ENCODE measurements at regions not wholly inside any gene's neighbourhood (a gene's known extent, or its start where the extent isn't known, plus 50 kb on each side); places are given as distances from the start of the nearest gene placed in this dataset.

- H3K36me3 ChIP-seq (ENCODE audit: control insufficient read depth in 2 of 2, extremely low read depth in 1 of 2, insufficient read depth in 1 of 2, low read length in 1 of 2), result no peaks in the 10 kb centered on the region
- no peaks in the 10 kb centered on the region for H3K9me3 ChIP-seq
- Mint-ChIP-seq H3K4me1 (no peaks in the 10 kb centered on the region), H3K36me3 (no peaks in the 10 kb centered on the region), H3K27me3 (no peaks in the 10 kb centered on the region), H3K9me3 (peaks cover 0 to 11% (median 0%) of the 10 kb centered on the region in 3 donors), H3K4me3 (no peak overlapping the region), H3K27ac (no peak overlapping the region)
- WGBS (ENCODE audit: insufficient coverage), result no CpG with 5 or more reads among the region's 1 CpG
- no peak overlapping the region for H3K4me3 ChIP-seq (ENCODE audit: control insufficient read depth in 1 of 2, extremely low read depth in 1 of 2, low read length in 1 of 2)
- no peaks in the 10 kb centered on the region for H3K27me3 ChIP-seq (replicated peaks in 1 of 2; ENCODE audit: control insufficient read depth in 2 of 2, extremely low read depth in 1 of 2, insufficient read depth in 2 of 2, low read length in 1 of 2)
- H3K27ac ChIP-seq (ENCODE audit: low read length), result no peak overlapping the region
- ATAC-seq (replicated peaks in 1 of 4), result no peak
- CTCF ChIA-PET, result no interaction called here
- H3K4me1 ChIP-seq (ENCODE audit: control insufficient read depth in 1 of 2, extremely low read depth in 1 of 2, insufficient read depth in 2 of 2, low read length in 2 of 2), result no peaks in the 10 kb centered on the region
- no peak for DNase-seq
- POLR2A ChIA-PET, result no interaction called here
Measured at GRCh38 chr13:105464249-105464648, 1071.2 kb downstream of the EFNB2 start.

- POLR2A ChIA-PET, result no interaction called here
Measured at GRCh38 chr13:105463011-105463501, 1072.4 kb downstream of the EFNB2 start.

DNA sequence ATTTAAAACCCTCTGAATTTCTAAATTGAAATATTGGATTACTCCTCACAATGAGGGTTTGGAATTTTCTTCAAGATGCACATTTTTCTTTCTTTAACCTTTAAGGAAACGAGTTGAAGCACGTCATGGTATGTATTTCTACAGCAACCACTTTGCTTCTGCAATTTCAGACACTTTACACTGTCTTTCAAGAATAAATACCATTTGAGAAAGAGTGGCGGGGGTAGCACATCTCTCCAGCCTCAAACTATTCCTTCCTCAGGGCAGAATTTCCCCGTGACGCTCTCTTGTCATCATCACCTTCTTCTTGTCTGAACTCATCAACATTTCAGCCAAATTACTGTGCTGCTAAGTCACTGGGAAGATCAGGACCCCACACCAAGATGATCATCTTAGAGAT lies 1073.4 kb downstream of the EFNB2 start:
- no peaks in the 10 kb centered on the region for H3K4me1 Mint-ChIP-seq
- no peaks in the 10 kb centered on the region for H3K27me3 ChIP-seq (replicated peaks in 1 of 2; ENCODE audit: control insufficient read depth in 2 of 2, extremely low read depth in 1 of 2, insufficient read depth in 2 of 2, low read length in 1 of 2)
- ChIA-PET CTCF (no interaction called here), POLR2A (no interaction called here)
- H3K36me3 ChIP-seq (ENCODE audit: control insufficient read depth in 2 of 2, extremely low read depth in 1 of 2, insufficient read depth in 1 of 2, low read length in 1 of 2), result no peaks in the 10 kb centered on the region
- no peak overlapping the region for H3K4me3 Mint-ChIP-seq
- no peak overlapping the region for H3K27ac Mint-ChIP-seq
- no peak overlapping the region for H3K4me3 ChIP-seq (ENCODE audit: control insufficient read depth in 1 of 2, extremely low read depth in 1 of 2, low read length in 1 of 2)
- no peaks in the 10 kb centered on the region for H3K9me3 ChIP-seq
- DNase-seq (no peak), ATAC-seq (replicated peaks in 1 of 4) (no peak)
- no peaks in the 10 kb centered on the region for H3K4me1 ChIP-seq (ENCODE audit: control insufficient read depth in 1 of 2, extremely low read depth in 1 of 2, insufficient read depth in 2 of 2, low read length in 2 of 2)
- 74% methylated on average over 2 of the region's 5 CpGs for WGBS (ENCODE audit: insufficient coverage)
- H3K9me3 Mint-ChIP-seq, result peaks cover 0 to 11% (median 0%) of the 10 kb centered on the region in 3 donors
- no peaks in the 10 kb centered on the region for H3K27me3 Mint-ChIP-seq
- H3K27ac ChIP-seq (ENCODE audit: low read length), result no peak overlapping the region
- H3K36me3 Mint-ChIP-seq, result no peaks in the 10 kb centered on the region

More at GRCh38 chr13:105463011-105463501, 1072.4 kb downstream of the EFNB2 start:
- Mint-ChIP-seq H3K27me3 (no peaks in the 10 kb centered on the region), H3K36me3 (no peaks in the 10 kb centered on the region), H3K4me1 (no peaks in the 10 kb centered on the region), H3K4me3 (no peak overlapping the region), H3K9me3 (peaks cover 0 to 11% (median 0%) of the 10 kb centered on the region in 3 donors), H3K27ac (no peak overlapping the region)
- CTCF ChIA-PET, result no interaction called here
- no CpG with 5 or more reads among the region's 2 CpGs for WGBS (ENCODE audit: insufficient coverage)
- Histone ChIP-seq H3K27ac (ENCODE audit: low read length) (no peak overlapping the region), H3K4me3 (ENCODE audit: control insufficient read depth in 1 of 2, extremely low read depth in 1 of 2, low read length in 1 of 2) (no peak overlapping the region), H3K9me3 (no peaks in the 10 kb centered on the region), H3K36me3 (ENCODE audit: control insufficient read depth in 2 of 2, extremely low read depth in 1 of 2, insufficient read depth in 1 of 2, low read length in 1 of 2) (no peaks in the 10 kb centered on the region), H3K27me3 (replicated peaks in 1 of 2; ENCODE audit: control insufficient read depth in 2 of 2, extremely low read depth in 1 of 2, insufficient read depth in 2 of 2, low read length in 1 of 2) (no peaks in the 10 kb centered on the region), H3K4me1 (ENCODE audit: control insufficient read depth in 1 of 2, extremely low read depth in 1 of 2, insufficient read depth in 2 of 2, low read length in 2 of 2) (no peaks in the 10 kb centered on the region)
- ATAC-seq (replicated peaks in 1 of 4) (no peak), DNase-seq (no peak)

DNA sequence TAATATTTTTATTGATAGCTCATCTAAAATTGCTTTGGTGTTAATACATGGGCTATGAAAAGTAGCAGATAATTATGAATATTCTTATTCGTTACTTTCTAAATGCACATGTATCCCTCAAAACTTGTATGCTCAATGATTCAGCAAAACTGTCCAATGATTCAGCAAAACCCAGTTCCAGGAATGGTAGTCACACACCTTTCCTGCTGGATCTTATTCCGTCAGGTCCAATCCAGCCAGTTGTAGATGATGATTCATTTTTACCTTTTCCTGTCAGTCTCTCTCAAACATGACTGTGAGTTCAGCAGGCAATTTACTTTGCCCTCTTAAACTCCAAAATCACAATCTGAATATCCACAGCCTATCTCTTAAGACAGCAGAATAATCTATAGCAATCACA lies 1082.6 kb downstream of the EFNB2 start:
- no peaks in the 10 kb centered on the region for H3K4me1 ChIP-seq (ENCODE audit: control insufficient read depth in 1 of 2, extremely low read depth in 1 of 2, insufficient read depth in 2 of 2, low read length in 2 of 2)
- ChIA-PET CTCF (no interaction called here), POLR2A (interaction anchor here in 1 of 2 donors (0.6 kb wide), 1 partner anchor 660 kb away, joined by 3 read pairs; no protein-coding TSS in a partner anchor)
- H3K4me3 ChIP-seq (ENCODE audit: control insufficient read depth in 1 of 2, extremely low read depth in 1 of 2, low read length in 1 of 2), result no peak overlapping the region
- peaks cover 0 to 7% (median 4%) of the 10 kb centered on the region in 3 donors for H3K9me3 Mint-ChIP-seq
- no peak overlapping the region for H3K4me3 Mint-ChIP-seq
- no peaks in the 10 kb centered on the region for H3K9me3 ChIP-seq
- H3K36me3 Mint-ChIP-seq, result no peaks in the 10 kb centered on the region
- WGBS (ENCODE audit: insufficient coverage), result 100% methylated on average over 1 of the region's 2 CpGs
- H3K4me1 Mint-ChIP-seq, result no peaks in the 10 kb centered on the region
- no peak overlapping the region for H3K27ac ChIP-seq (ENCODE audit: low read length)
- H3K27me3 Mint-ChIP-seq, result peaks cover 0 to 3% of the 10 kb centered on the region in 2 donors
- no peaks in the 10 kb centered on the region for H3K36me3 ChIP-seq (ENCODE audit: control insufficient read depth in 2 of 2, extremely low read depth in 1 of 2, insufficient read depth in 1 of 2, low read length in 1 of 2)
- DNase-seq (no peak), ATAC-seq (replicated peaks in 1 of 4) (no peak)
- no peak overlapping the region for H3K27ac Mint-ChIP-seq
- no peaks in the 10 kb centered on the region for H3K27me3 ChIP-seq (replicated peaks in 1 of 2; ENCODE audit: control insufficient read depth in 2 of 2, extremely low read depth in 1 of 2, insufficient read depth in 2 of 2, low read length in 1 of 2)

DNA sequence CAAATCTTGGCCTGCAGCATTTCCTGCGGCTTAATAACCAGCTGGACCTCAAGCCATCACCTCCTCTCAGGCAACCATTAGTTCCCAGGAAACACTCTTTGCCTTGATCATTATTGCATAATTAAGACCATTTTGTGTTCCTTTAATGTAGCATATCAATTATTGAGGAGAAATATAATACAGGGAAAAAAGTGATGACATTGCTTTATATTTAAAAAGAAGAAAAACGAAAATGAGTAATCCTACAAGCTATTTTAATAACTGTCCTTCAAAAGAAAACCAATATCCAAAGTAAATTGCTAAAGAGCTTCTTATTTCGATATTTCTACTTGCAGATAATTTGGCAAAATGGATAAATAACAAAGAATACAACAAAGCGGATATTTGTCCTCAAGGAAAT lies 1084.7 kb downstream of the EFNB2 start:
- H3K27me3 ChIP-seq (replicated peaks in 1 of 2; ENCODE audit: control insufficient read depth in 2 of 2, extremely low read depth in 1 of 2, insufficient read depth in 2 of 2, low read length in 1 of 2), result no peaks in the 10 kb centered on the region
- no peak overlapping the region for H3K27ac ChIP-seq (ENCODE audit: low read length)
- no peaks in the 10 kb centered on the region for H3K36me3 ChIP-seq (ENCODE audit: control insufficient read depth in 2 of 2, extremely low read depth in 1 of 2, insufficient read depth in 1 of 2, low read length in 1 of 2)
- CTCF ChIA-PET, result no interaction called here
- H3K9me3 ChIP-seq, result no peaks in the 10 kb centered on the region
- H3K4me1 ChIP-seq (ENCODE audit: control insufficient read depth in 1 of 2, extremely low read depth in 1 of 2, insufficient read depth in 2 of 2, low read length in 2 of 2), result no peaks in the 10 kb centered on the region
- DNase-seq, result no peak
- Mint-ChIP-seq H3K4me1 (peaks cover 0 to 5% (median 2%) of the 10 kb centered on the region in 3 donors), H3K27me3 (peaks cover 0 to 3% of the 10 kb centered on the region in 2 donors), H3K27ac (no peak overlapping the region), H3K9me3 (peaks cover 0 to 7% (median 3%) of the 10 kb centered on the region in 3 donors), H3K4me3 (no peak overlapping the region), H3K36me3 (no peaks in the 10 kb centered on the region)
- no peak overlapping the region for H3K4me3 ChIP-seq (ENCODE audit: control insufficient read depth in 1 of 2, extremely low read depth in 1 of 2, low read length in 1 of 2)
- POLR2A ChIA-PET, result no interaction called here
- ATAC-seq (replicated peaks in 1 of 4), result no peak
- no CpG with 5 or more reads among the region's 4 CpGs for WGBS (ENCODE audit: insufficient coverage)

GRCh38 chr13:105448811-105449210 lies 1086.7 kb downstream of the EFNB2 start:
- no peaks in the 10 kb centered on the region for H3K36me3 Mint-ChIP-seq
- 20% methylated on average over 1 of the region's 1 CpG for WGBS (ENCODE audit: insufficient coverage)
- ChIA-PET CTCF (no interaction called here), POLR2A (no interaction called here)
- ATAC-seq (replicated peaks in 1 of 4), result no peak
- no peak overlapping the region for H3K27ac Mint-ChIP-seq
- no peak overlapping the region for H3K4me3 Mint-ChIP-seq
- peaks cover 0 to 3% (median 0%) of the 10 kb centered on the region in 3 donors for H3K9me3 Mint-ChIP-seq
- Histone ChIP-seq H3K27me3 (replicated peaks in 1 of 2; ENCODE audit: control insufficient read depth in 2 of 2, extremely low read depth in 1 of 2, insufficient read depth in 2 of 2, low read length in 1 of 2) (no peaks in the 10 kb centered on the region), H3K4me3 (ENCODE audit: control insufficient read depth in 1 of 2, extremely low read depth in 1 of 2, low read length in 1 of 2) (no peak overlapping the region), H3K27ac (ENCODE audit: low read length) (no peak overlapping the region), H3K36me3 (ENCODE audit: control insufficient read depth in 2 of 2, extremely low read depth in 1 of 2, insufficient read depth in 1 of 2, low read length in 1 of 2) (no peaks in the 10 kb centered on the region), H3K9me3 (no peaks in the 10 kb centered on the region), H3K4me1 (ENCODE audit: control insufficient read depth in 1 of 2, extremely low read depth in 1 of 2, insufficient read depth in 2 of 2, low read length in 2 of 2) (no peaks in the 10 kb centered on the region)
- H3K4me1 Mint-ChIP-seq, result peaks cover 0 to 9% (median 4%) of the 10 kb centered on the region in 3 donors
- DNase-seq, result no peak
- no peaks in the 10 kb centered on the region for H3K27me3 Mint-ChIP-seq

- ChIA-PET CTCF (interaction anchor here in 1 of 2 donors (0.5 kb wide), 1 partner anchor 70 kb away, joined by 3 read pairs; no protein-coding TSS in a partner anchor), POLR2A (no interaction called here)
- Histone ChIP-seq H3K27me3 (replicated peaks in 1 of 2; ENCODE audit: control insufficient read depth in 2 of 2, extremely low read depth in 1 of 2, insufficient read depth in 2 of 2, low read length in 1 of 2) (no peaks in the 10 kb centered on the region), H3K27ac (ENCODE audit: low read length) (no peak overlapping the region), H3K36me3 (ENCODE audit: control insufficient read depth in 2 of 2, extremely low read depth in 1 of 2, insufficient read depth in 1 of 2, low read length in 1 of 2) (no peaks in the 10 kb centered on the region), H3K4me3 (ENCODE audit: control insufficient read depth in 1 of 2, extremely low read depth in 1 of 2, low read length in 1 of 2) (no peak overlapping the region), H3K9me3 (no peaks in the 10 kb centered on the region), H3K4me1 (ENCODE audit: control insufficient read depth in 1 of 2, extremely low read depth in 1 of 2, insufficient read depth in 2 of 2, low read length in 2 of 2) (no peaks in the 10 kb centered on the region)
- no peaks in the 10 kb centered on the region for H3K27me3 Mint-ChIP-seq
- no peaks in the 10 kb centered on the region for H3K9me3 Mint-ChIP-seq
- no peaks in the 10 kb centered on the region for H3K36me3 Mint-ChIP-seq
- 67% methylated on average over 4 of the region's 4 CpGs for WGBS (ENCODE audit: insufficient coverage)
- H3K27ac Mint-ChIP-seq, result no peak overlapping the region
- H3K4me1 Mint-ChIP-seq, result peaks cover 0 to 9% (median 4%) of the 10 kb centered on the region in 3 donors
- peak overlapping the region in 2 of 3 donors; percentile 25 to 41 for H3K4me3 Mint-ChIP-seq
- DNase-seq, result no peak
- ATAC-seq (replicated peaks in 1 of 4), result no peak
Measured at GRCh38 chr13:105446197-105446596, 1089.3 kb downstream of the EFNB2 start.
